IPS DF 6.9 (cell line): ENCODE measurements at regions not wholly inside any gene's neighbourhood (a gene's known extent, or its start where the extent isn't known, plus 50 kb on each side); places are given as distances from the start of the nearest gene placed in this dataset.

Source experiments
- DNase-seq: peaks from one replicate; pipeline ENCODE4 v3.0.0-alpha.2; 2013; ENCODE audit warnings: low read depth, low spot score
- H3K27ac ChIP-seq: one replicate; pipeline ENCODE4 v1.5.1; 2013; ENCODE audit warnings: low read length, control low read depth
- H3K27me3 ChIP-seq: 2 replicates; pipeline ENCODE4 v1.6.1; 2013; ENCODE audit warnings: mild to moderate bottlenecking, low read length; ENCODE audit not compliant: control insufficient read depth, insufficient read depth
- H3K36me3 ChIP-seq: 2 replicates; pipeline ENCODE4 v1.6.1; 2013; ENCODE audit warnings: low read length; ENCODE audit not compliant: control insufficient read depth, insufficient read depth
- H3K4me1 ChIP-seq: 2 replicates; pipeline ENCODE4 v1.6.1; 2013; ENCODE audit warnings: low read length; ENCODE audit not compliant: control insufficient read depth, insufficient read depth
- H3K4me3 ChIP-seq: 2 replicates; pipeline ENCODE4 v1.5.1; 2013; ENCODE audit warnings: mild to moderate bottlenecking, low read length
- H3K9me3 ChIP-seq: 2 replicates; pipeline ENCODE4 v1.6.1; 2013; ENCODE audit warnings: low read length, inconsistent platforms; ENCODE audit not compliant: control insufficient read depth, insufficient read depth
- WGBS: extraction: QIAGEN DNeasy Blood & Tissue Kit; methylation state at CpG from one replicate; pipeline ENCODE4 v1.1.7; 2013; ENCODE audit warnings: mixed read lengths, missing lambda C conversion rate; ENCODE audit not compliant: insufficient read length, insufficient coverage; 5-methylcytosine and 5-hydroxymethylcytosine counted together

DNA sequence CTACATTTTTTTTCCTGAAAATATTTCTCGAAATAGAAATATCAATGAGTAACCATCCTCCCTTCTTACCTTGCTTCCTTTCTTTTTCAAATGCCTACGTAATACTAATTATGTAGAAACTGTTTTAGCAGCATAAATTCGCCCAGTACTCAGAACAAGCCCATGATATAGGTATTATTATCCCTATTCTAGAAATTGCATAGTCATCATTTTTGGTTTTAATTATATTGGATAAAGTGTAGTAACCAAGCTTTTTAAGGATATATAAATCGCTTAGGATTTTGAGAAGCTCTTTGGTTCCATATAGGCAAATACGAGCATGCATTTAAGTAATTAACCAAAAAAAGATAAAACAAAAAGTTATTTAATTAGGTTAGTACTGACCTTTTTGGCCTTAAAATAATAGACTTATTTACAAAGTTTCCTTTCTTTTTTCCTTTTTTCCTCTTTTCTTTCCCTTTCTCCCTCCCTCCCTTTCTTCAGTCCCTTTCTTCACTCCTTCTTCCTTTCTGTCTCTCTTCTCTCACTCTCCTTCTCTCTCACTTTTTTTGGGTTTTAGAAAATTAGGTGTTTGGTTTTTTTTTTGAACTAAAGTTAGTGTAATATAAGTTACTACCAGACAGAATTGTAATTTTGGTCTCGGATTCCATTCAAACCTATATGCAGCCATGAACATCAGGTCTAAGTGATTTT is 457.7 kb downstream of the RFPL4B start:
- no peak for DNase-seq
- Histone ChIP-seq H3K27ac (no peak overlapping the region), H3K4me3 (no peak overlapping the region), H3K36me3 (no peaks in the 10 kb centered on the region), H3K27me3 (no peaks in the 10 kb centered on the region), H3K9me3 (no peaks in the 10 kb centered on the region), H3K4me1 (no peaks in the 10 kb centered on the region)
- WGBS = 100% methylated on average over 2 of the region's 6 CpGs

GRCh38 chr6:112806163-112806865 is 459.2 kb downstream of the RFPL4B start:
- WGBS = no CpG with 5 or more reads among the region's 4 CpGs
- H3K4me1 ChIP-seq = no peaks in the 10 kb centered on the region
- no peaks in the 10 kb centered on the region for H3K36me3 ChIP-seq
- no peak overlapping the region for H3K27ac ChIP-seq
- DNase-seq = no peak
- H3K9me3 ChIP-seq = no peaks in the 10 kb centered on the region
- no peaks in the 10 kb centered on the region for H3K27me3 ChIP-seq
- no peak overlapping the region for H3K4me3 ChIP-seq

DNA sequence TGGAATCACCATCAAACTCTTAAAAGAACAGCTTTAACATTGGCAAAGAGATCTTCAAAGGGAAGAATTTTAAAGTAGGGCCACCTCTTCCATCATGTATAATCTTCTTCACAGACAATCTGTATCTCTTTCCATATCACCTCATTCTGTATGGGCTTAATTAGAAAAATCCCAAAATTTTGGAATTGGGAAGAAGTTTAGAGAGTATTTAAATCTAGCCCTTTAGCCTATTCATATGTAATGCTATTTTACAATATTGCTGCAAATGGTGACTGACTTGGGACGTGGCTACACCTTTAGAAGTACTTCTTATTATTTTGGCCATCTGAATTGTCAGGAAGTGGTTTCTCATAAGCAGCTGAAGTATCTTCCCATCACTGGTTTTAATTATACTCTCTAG is 474.3 kb downstream of the RFPL4B start:
- H3K4me1 ChIP-seq = no peaks in the 10 kb centered on the region
- H3K4me3 ChIP-seq = no peak overlapping the region
- WGBS = no CpG with 5 or more reads among the region's 1 CpG
- DNase-seq = no peak
- H3K27ac ChIP-seq = no peak overlapping the region
- H3K27me3 ChIP-seq = no peaks in the 10 kb centered on the region
- no peaks in the 10 kb centered on the region for H3K9me3 ChIP-seq
- H3K36me3 ChIP-seq = no peaks in the 10 kb centered on the region

GRCh38 chr6:112822769-112823168 is 475.6 kb downstream of the RFPL4B start:
- H3K9me3 ChIP-seq = no peaks in the 10 kb centered on the region
- H3K4me1 ChIP-seq = no peaks in the 10 kb centered on the region
- H3K36me3 ChIP-seq = no peaks in the 10 kb centered on the region
- no peaks in the 10 kb centered on the region for H3K27me3 ChIP-seq
- WGBS = no CpG with 5 or more reads among the region's 2 CpGs
- H3K4me3 ChIP-seq = no peak overlapping the region
- no peak for DNase-seq
- H3K27ac ChIP-seq = no peak overlapping the region

- Histone ChIP-seq H3K36me3 (no peaks in the 10 kb centered on the region), H3K9me3 (no peaks in the 10 kb centered on the region), H3K4me3 (no peak overlapping the region), H3K27ac (no peak overlapping the region), H3K4me1 (no peaks in the 10 kb centered on the region), H3K27me3 (no peaks in the 10 kb centered on the region)
- no peak for DNase-seq
- no CpG with 5 or more reads among the region's 2 CpGs for WGBS
Observed at GRCh38 chr6:112827793-112828192, 480.7 kb downstream of the RFPL4B start.

- no peak overlapping the region for H3K4me3 ChIP-seq
- H3K27me3 ChIP-seq = no peaks in the 10 kb centered on the region
- H3K36me3 ChIP-seq = no peaks in the 10 kb centered on the region
- no CpG with 5 or more reads among the region's 1 CpG for WGBS
- no peak for DNase-seq
- H3K4me1 ChIP-seq = no peaks in the 10 kb centered on the region
- no peak overlapping the region for H3K27ac ChIP-seq
- H3K9me3 ChIP-seq = no peaks in the 10 kb centered on the region
Observed at GRCh38 chr6:112831022-112831421, 483.9 kb downstream of the RFPL4B start.

DNA sequence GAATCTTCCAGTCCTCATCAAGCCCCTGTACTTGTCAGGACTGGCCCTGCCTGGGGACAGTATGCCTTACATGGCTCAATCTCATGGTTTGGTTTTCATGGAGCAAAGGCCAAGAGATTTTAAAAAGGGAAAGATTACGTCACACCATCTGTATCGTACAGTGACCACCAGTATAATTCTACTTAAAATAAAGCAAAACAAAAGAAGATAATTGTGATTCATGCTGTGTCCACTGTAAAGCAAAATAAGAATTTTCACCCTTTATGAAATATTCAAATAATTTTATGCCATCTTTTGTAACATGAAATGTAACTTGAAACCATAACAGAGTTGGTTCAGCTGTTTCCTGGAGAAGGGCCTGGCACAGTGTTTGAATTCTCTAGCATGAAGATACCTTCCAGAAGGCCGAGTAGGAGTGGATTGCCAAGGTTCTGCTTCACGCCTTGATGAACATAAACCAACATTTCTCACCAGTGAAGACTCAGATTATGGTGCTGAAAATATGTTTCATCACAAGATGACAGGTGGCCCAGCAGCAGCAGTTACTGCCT is 486.5 kb downstream of the RFPL4B start:
- no peak overlapping the region for H3K27ac ChIP-seq
- no peak for DNase-seq
- H3K9me3 ChIP-seq = no peaks in the 10 kb centered on the region
- no peaks in the 10 kb centered on the region for H3K4me1 ChIP-seq
- no CpG with 5 or more reads among the region's 4 CpGs for WGBS
- H3K27me3 ChIP-seq = no peaks in the 10 kb centered on the region
- no peak overlapping the region for H3K4me3 ChIP-seq
- no peaks in the 10 kb centered on the region for H3K36me3 ChIP-seq

DNA sequence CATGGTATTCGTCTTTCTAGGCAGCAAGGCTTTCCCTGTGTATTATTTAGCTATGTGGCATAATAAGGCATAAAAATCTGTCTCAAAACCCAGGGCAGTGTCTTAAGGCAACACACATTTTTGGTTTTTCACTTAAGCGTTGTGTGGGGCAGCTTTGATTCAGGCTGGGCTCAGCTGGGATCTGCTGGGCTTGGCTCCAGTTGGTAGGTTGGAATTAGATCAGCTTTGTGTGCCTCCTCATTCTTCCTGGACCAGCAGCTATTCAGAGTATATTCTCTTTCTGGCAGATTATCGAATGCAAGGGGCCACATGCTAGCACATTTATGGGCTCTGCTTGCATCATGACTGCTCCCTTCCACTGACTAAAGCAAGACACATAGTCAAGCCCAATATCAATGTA is 487.9 kb downstream of the RFPL4B start:
- H3K36me3 ChIP-seq = no peaks in the 10 kb centered on the region
- DNase-seq = no peak
- no peaks in the 10 kb centered on the region for H3K4me1 ChIP-seq
- no CpG with 5 or more reads among the region's 3 CpGs for WGBS
- H3K27me3 ChIP-seq = no peaks in the 10 kb centered on the region
- H3K27ac ChIP-seq = no peak overlapping the region
- H3K4me3 ChIP-seq = no peak overlapping the region
- no peaks in the 10 kb centered on the region for H3K9me3 ChIP-seq

- H3K9me3 ChIP-seq = no peaks in the 10 kb centered on the region
- H3K27me3 ChIP-seq = no peaks in the 10 kb centered on the region
- H3K36me3 ChIP-seq = no peaks in the 10 kb centered on the region
- no peak overlapping the region for H3K4me3 ChIP-seq
- no peak overlapping the region for H3K27ac ChIP-seq
- H3K4me1 ChIP-seq = no peaks in the 10 kb centered on the region
- DNase-seq = no peak
Observed at GRCh38 chr6:112839525-112839961, 492.4 kb downstream of the RFPL4B start.

GRCh38 chr6:112841553-112842329 is 494.6 kb downstream of the RFPL4B start:
- no peak overlapping the region for H3K4me3 ChIP-seq
- no peak for DNase-seq
- H3K27ac ChIP-seq = no peak overlapping the region
- no peaks in the 10 kb centered on the region for H3K9me3 ChIP-seq
- no peaks in the 10 kb centered on the region for H3K27me3 ChIP-seq
- no peaks in the 10 kb centered on the region for H3K36me3 ChIP-seq
- no peaks in the 10 kb centered on the region for H3K4me1 ChIP-seq
- no CpG with 5 or more reads among the region's 4 CpGs for WGBS
